Mucosa of descending colon (tissue), 3 donors: ENCODE measurements at regions not wholly inside any gene's neighbourhood (a gene's known extent, or its start where the extent isn't known, plus 50 kb on each side); places are given as distances from the start of the nearest gene placed in this dataset.
"Not testable (repeated sequence)": the region's sequence is repeated elsewhere in the genome, so short reads cannot be mapped to it uniquely, and the experiment has no call there.

Experiments
- ATAC-seq: fragments of 200-7000 bp; cut with Tn5 transposase; one replicate; pipeline ENCODE4 v1.9.1; 2020; ENCODE audit warnings: mild to moderate bottlenecking, moderate library complexity
- DNase-seq, 3 donors: peaks; one replicate each; pipeline ENCODE4 v3.0.0-alpha.2; 2020
- H3K36me3 ChIP-seq: fragments of 200-600 bp; one replicate; pipeline ENCODE4 v1.8.0; 2021; ENCODE audit warnings: low read depth, mild to moderate bottlenecking
- H3K4me1 ChIP-seq: fragments of 200-600 bp; one replicate; pipeline ENCODE4 v1.8.0; 2021; ENCODE audit warnings: low read depth, mild to moderate bottlenecking
- H3K4me3 ChIP-seq: fragments of 200-600 bp; one replicate; pipeline ENCODE4 v1.8.0; 2021; ENCODE audit warnings: mild to moderate bottlenecking
- H3K9me3 ChIP-seq: fragments of 200-600 bp; one replicate; pipeline ENCODE4 v1.8.0; 2021; ENCODE audit warnings: mild to moderate bottlenecking
- intact Hi-C, 2 donors: fragments of 100-400 bp; cut with DNase I in 1 of 2; cut with micrococcal nuclease in 1 of 2; formaldehyde crosslinking; loops; one replicate each; pipeline versions ENCODE4 v1.11.0 to v1.11.1; 2022; cut with DNase I, micrococcal nuclease
- TF ChIP-seq, protein P1 (sequence below): fragments of 200-600 bp; IDR thresholded peaks from one replicate; pipeline ENCODE4 v1.8.0; 2022; ENCODE audit warnings: antibody characterized with exemption, mild to moderate bottlenecking
- donor health status: DM: no; HTN: no; CAD: no; lungs with moderate emphysema.
- donor health status: DM: no; HTN: no; CAD: no.
- donor health status: DM: no; HTN: yes; CAD: no.

DNA sequence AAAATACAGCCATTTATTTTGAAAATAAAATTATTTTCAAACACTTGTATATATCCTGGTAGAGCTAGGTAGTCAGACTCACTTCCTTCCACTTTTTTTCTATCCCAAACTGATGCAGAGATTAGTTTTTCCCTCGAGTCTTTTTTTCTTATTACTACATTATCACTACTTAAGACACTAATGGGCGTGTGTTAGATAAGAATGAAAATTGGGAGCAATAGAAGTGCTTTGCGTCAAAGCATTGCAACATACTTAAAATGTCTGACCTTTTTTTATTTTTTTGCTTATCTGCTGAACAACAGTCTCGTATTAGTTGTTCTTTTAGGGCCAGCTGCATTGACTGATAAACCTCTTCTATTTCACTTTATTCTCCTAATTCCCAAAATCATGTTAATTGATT is 1278.7 kb downstream of the CDH12 start:
- intact Hi-C loops = no loop called here
- Histone ChIP-seq H3K36me3 (no peaks in the 10 kb centered on the region), H3K4me1 (no peaks in the 10 kb centered on the region), H3K9me3 (no peaks in the 10 kb centered on the region), H3K4me3 (no peak overlapping the region)
- ATAC-seq (no peak), DNase-seq (no peak)
- TF ChIP-seq, protein P1, sequence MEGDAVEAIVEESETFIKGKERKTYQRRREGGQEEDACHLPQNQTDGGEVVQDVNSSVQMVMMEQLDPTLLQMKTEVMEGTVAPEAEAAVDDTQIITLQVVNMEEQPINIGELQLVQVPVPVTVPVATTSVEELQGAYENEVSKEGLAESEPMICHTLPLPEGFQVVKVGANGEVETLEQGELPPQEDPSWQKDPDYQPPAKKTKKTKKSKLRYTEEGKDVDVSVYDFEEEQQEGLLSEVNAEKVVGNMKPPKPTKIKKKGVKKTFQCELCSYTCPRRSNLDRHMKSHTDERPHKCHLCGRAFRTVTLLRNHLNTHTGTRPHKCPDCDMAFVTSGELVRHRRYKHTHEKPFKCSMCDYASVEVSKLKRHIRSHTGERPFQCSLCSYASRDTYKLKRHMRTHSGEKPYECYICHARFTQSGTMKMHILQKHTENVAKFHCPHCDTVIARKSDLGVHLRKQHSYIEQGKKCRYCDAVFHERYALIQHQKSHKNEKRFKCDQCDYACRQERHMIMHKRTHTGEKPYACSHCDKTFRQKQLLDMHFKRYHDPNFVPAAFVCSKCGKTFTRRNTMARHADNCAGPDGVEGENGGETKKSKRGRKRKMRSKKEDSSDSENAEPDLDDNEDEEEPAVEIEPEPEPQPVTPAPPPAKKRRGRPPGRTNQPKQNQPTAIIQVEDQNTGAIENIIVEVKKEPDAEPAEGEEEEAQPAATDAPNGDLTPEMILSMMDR = no peak

DNA sequence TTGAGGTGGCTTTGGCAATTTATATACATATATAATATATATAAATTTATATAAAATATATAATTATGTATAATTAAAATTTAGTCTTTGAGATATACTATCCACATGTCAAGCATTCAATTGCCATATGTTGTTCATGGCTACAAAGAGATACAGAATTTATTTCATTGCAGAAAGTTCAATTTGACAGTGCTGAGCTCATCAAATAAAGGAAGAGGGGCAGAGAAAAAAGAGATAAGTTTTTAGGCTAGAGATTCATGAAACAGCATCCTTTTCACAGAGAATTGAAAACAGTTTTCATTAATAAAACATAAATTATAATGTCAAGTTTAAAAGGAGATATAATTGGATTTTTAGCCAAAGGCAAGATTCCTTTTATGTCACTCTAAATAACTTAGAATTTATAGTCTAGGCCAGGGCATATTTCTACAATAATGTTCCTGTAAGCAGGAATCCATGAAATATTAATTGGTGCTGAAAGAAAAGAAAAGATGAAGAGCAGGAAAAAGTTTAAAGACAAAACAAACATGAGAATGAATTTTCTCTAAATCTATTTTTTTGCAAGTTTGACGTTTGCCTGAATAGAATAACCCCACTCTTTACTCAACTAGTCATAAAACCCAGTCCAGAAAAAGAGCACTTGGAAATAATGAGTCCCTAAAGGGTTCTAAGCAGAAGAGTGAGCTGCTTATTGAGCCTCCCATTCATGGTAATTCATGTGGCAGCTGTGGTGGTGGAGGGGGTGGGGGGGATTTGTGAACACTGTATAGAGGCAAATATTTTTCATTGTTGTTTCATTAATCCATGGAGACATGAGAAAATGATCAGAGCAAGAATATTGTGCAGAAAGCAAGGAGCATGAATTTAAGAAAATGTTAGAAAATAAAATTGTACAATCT is 1279.5 kb downstream of the CDH12 start:
- no peaks in the 10 kb centered on the region for H3K4me1 ChIP-seq
- intact Hi-C loops = no loop called here
- DNase-seq (no peak), ATAC-seq (no peak)
- H3K36me3 ChIP-seq = no peaks in the 10 kb centered on the region
- no peaks in the 10 kb centered on the region for H3K9me3 ChIP-seq
- no peak overlapping the region for H3K4me3 ChIP-seq
- TF ChIP-seq, protein P1 = no peak

DNA sequence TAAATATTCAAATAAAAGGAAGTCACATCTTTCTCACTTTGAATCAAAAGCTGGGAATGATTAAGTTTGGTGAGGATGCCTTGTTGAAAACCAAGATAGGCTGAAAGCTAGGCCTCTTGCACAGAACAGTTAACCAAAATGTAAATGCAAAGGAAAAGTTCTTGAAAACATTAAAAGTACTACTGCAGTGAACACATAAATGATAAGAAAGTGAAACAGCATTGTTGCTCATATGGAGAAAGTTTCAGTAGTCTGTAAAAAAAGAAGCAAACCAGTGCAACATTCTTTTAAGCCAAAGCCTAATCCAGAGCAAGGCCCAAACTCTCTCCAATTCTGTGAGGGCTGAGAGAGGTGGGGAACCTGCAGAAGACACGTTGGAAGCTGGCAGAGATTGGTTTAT is 1281.9 kb downstream of the CDH12 start:
- H3K36me3 ChIP-seq, intact Hi-C loops, ATAC-seq, H3K4me1 ChIP-seq, H3K9me3 ChIP-seq, H3K4me3 ChIP-seq, DNase-seq: not testable (repeated sequence)

DNA sequence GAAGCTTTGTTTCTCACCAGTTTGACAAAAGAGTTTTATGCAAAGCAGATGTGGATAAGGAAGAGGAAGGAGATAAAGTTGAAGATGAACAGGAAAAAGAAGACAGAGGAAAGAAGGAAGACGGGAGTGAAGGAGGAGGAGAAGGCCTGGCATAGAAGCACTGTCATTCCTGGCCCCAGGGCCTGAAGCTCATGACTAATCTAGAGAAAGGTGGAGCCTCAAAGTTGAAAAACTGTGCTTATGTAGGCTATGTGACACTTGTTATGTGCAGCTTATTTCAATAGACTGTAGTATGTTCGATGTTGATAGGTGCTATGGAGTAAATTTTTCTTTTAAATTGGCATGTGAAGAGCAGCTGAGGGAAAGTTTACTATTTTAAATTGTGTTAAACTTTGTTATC is 1294.0 kb downstream of the CDH12 start:
- H3K36me3 ChIP-seq, H3K4me1 ChIP-seq, DNase-seq, H3K4me3 ChIP-seq, ATAC-seq, H3K9me3 ChIP-seq, intact Hi-C loops: not testable (repeated sequence)

DNA sequence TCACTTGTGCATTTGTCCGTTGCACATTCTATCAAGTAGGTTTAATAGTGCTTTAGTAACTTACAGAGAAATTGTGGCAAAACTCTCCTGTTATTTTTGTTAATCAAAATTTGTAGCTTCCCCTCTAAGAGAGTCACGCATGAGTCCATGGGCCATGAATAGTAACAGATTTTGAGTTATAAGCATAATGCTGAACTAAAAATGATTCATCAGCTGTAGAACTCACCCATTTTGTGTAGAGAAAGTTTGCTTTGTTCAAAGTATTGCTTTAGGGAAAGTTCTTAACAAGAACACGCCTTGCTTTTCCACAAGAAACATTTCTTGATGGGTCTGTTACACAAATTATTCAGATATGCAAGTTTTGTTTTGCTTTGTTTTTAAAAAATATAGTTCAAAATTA is 1300.9 kb downstream of the CDH12 start:
- DNase-seq, H3K4me1 ChIP-seq, ATAC-seq, H3K4me3 ChIP-seq, H3K9me3 ChIP-seq, intact Hi-C loops, H3K36me3 ChIP-seq: not testable (repeated sequence)

DNA sequence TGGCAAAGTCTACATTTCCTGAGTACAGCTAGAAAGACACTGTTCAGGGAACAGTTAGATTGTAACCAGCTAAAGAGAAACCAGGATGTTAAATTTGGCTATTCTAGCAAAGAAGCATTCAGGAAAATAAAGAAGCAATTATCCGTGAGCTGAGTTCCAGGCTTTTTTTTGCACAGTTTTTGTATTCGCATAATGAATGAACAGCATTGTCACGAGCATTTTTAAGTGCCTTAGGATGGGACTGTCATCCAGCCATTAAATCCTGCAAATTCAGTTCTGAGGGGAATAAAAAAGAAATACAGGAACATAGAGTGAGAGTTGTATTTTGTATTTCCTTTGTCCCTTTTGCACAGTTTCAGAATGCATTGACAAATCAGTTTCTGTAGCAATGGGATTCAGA is 1302.2 kb downstream of the CDH12 start:
- DNase-seq, H3K9me3 ChIP-seq, H3K4me3 ChIP-seq, H3K4me1 ChIP-seq, intact Hi-C loops, H3K36me3 ChIP-seq, ATAC-seq: not testable (repeated sequence)

DNA sequence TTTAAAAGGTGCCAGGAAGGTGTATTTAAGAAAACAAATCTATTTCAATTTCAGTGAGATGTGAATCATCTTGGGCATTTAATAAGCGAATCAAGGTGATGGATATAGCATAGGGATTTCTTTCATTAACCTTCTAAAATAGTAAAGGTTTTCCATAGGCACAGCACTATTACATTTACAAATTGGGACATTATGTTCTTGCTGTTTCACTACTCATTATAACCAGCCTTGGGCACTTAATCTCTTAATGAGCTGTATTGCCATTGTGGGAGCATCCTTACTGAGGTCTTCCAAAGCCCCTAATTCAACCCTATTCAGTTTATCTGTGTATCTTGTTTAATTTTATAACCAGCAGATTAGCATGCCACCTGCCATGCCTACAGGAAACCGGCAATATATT is 1305.5 kb downstream of the CDH12 start:
- H3K4me1 ChIP-seq, H3K36me3 ChIP-seq, DNase-seq, ATAC-seq, H3K9me3 ChIP-seq, H3K4me3 ChIP-seq, intact Hi-C loops: not testable (repeated sequence)

DNA sequence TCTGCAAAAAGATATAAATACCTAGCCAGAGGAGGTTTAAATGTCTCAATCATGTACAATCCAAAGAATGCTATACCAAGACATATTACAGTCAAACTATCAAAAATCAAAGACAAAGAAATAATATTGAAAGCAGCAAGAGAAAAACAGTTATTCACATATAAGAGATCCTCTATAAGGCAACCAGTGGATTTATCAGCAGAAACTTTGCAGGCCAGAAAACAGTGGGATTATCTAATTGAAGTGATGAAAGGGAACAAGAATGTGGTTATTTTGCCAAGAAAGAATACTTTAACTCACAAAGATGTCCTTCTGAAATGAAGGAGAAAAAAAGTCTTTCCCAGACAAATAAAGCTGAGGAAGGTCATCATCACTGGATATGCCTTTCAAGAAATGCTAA is 1318.0 kb downstream of the CDH12 start:
- H3K4me1 ChIP-seq, H3K36me3 ChIP-seq, H3K9me3 ChIP-seq, H3K4me3 ChIP-seq, intact Hi-C loops, DNase-seq, ATAC-seq: not testable (repeated sequence)

DNA sequence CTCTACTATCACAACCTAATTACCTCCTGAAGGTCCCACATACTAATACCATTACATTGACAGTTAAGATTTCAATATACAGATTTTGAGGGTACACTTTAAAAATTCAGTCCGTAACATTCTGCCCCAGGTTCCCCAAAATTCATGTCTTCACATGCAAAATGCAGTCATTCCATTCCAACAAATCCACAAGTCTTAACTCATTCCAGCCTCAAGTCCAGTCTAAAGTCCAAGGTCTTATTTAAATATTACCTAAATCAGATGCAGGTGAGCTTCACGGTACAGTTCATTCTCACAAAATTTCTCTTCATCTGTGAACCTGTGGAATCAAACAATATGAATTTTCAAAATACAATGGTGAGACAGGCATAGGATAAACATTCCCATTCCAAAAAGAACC is 1332.0 kb downstream of the CDH12 start:
- intact Hi-C loops, ATAC-seq, H3K4me3 ChIP-seq, H3K4me1 ChIP-seq, H3K36me3 ChIP-seq, DNase-seq, H3K9me3 ChIP-seq: not testable (repeated sequence)

DNA sequence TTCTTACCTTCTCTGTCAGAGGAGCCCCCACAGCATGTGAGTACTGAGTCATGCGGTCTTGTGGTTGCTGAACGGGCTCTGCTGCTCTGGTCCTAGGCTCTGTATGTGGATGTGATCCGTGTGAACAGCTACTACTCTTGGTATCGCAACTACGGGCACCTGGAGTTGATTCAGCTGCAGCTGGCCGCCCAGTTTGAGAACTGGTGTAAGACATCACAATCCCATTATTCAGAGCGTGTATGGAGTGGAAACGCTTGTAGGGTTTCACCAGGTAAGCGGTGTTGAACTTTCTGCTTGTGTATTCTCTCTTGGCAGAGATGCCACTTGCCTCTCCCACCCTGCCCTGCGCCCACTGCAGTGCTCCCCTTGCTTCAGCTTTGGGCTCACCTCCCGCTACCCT is 1356.2 kb downstream of the CDH12 start:
- DNase-seq, H3K36me3 ChIP-seq, H3K4me1 ChIP-seq, H3K4me3 ChIP-seq, intact Hi-C loops, ATAC-seq, H3K9me3 ChIP-seq: not testable (repeated sequence)

DNA sequence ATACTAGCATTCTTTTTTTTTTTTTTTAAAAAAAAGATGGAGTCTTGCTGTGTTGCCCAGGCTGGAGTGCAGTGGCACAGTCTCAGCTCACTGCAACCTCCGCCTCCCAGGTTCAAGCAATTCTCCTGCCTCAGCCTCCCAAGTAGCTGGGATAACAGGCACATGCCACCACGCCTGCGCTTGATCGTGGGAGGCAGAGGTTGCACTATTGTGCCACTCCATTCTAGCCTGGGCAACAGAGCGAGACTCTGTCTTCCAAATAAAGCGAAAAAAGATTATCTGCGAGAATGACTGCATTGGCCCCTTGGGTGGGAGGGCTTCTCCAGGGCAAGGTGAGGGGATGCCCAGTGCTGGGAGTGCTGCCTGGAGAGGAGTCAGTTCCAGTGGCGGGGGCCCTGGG is 1357.1 kb downstream of the CDH12 start:
- DNase-seq = peak in 2 of 3 donors; percentile 34 to 38
- intact Hi-C loops, ATAC-seq, H3K4me3 ChIP-seq, H3K9me3 ChIP-seq, H3K4me1 ChIP-seq, H3K36me3 ChIP-seq: not testable (repeated sequence)

DNA sequence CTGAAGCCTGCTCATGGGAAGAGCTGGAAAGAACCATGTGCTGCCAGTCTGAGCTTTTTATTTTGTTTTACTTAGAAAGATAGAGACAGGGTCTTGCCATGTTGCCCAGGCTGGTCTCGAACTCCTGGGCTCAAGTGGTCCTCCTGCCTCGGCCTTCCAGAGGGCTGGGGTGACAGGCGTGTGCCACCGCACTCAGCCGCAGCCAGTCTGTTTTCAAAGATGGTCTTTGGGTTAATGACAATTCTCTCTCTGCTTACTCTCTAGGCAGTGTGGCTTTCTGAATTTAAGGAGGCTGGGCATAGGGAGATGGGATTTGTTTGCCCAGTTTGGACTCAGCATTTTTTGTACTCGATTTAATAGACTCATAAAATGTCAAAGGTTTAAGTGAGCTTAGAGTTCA is 1357.9 kb downstream of the CDH12 start:
- H3K9me3 ChIP-seq, DNase-seq, H3K36me3 ChIP-seq, intact Hi-C loops, H3K4me1 ChIP-seq, ATAC-seq, H3K4me3 ChIP-seq: not testable (repeated sequence)

DNA sequence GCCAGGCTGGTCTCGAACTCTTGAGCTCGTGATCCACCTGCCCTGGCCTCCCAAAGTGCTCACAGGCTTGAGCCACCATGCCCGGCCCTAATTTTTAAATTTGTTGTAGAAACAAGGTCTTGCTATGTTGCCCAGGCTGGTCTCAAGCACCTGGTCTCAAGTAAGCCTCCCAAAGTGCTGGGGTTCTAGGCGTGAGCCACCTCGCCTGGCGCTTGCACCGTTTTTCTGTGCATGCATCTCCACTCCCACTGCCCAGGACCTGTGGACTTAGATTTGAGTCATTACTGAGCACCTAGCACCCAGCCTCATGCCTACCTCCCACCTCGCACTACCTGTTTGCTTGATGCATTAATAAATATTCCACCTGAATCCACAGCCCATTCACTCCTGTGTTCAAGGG is 1359.1 kb downstream of the CDH12 start:
- intact Hi-C loops, H3K9me3 ChIP-seq, H3K36me3 ChIP-seq, DNase-seq, H3K4me3 ChIP-seq, ATAC-seq, H3K4me1 ChIP-seq: not testable (repeated sequence)
